Activated naive CD4-positive, alpha-beta T cell treated with anti-CD3 and anti-CD28 coated beads, Interleukin-2, amount 10 ng/mL, durations not matched to agents 7 days and 5 days (primary cell): ENCODE measurements at regions not wholly inside any gene's neighbourhood (a gene's known extent, or its start where the extent isn't known, plus 50 kb on each side); places are given as distances from the start of the nearest gene placed in this dataset.

Source experiments
- CTCF ChIA-PET: fragments of 350-600 bp; sonication (Branson Sonifier 250); formaldehyde crosslinking; loops from one replicate; lab custom pipeline; 2021; ENCODE audit warnings: antibody characterized with exemption; lab: Charles Lee
- DNase-seq: peaks from one replicate; pipeline ENCODE4 v3.0.0-alpha.2; 2020
- H3K27ac Mint-ChIP-seq: one replicate; pipeline ENCODE4 v1.8.0; 2021; ENCODE audit warnings: mild to moderate bottlenecking, moderate library complexity, mixed read lengths
- H3K27me3 Mint-ChIP-seq: one replicate; pipeline ENCODE4 v1.8.0; 2021; ENCODE audit warnings: mild to moderate bottlenecking, mixed read lengths
- H3K36me3 Mint-ChIP-seq: one replicate; pipeline ENCODE4 v1.8.0; 2021; ENCODE audit warnings: mixed read lengths
- H3K4me1 Mint-ChIP-seq: one replicate; pipeline ENCODE4 v1.8.0; 2021; ENCODE audit warnings: mixed read lengths
- H3K4me3 Mint-ChIP-seq: one replicate; pipeline ENCODE4 v1.8.0; 2021; ENCODE audit warnings: mild to moderate bottlenecking, moderate library complexity, mixed read lengths
- H3K9me3 Mint-ChIP-seq: one replicate; pipeline ENCODE4 v1.8.0; 2021; ENCODE audit warnings: mixed read lengths

GRCh38 chr1:60974524-60975372 is 107.6 kb upstream of the NFIA start:
- Mint-ChIP-seq H3K4me3 (no peak overlapping the region), H3K36me3 (no peaks in the 10 kb centered on the region), H3K27me3 (peaks cover 9% of the 10 kb centered on the region), H3K4me1 (no peaks in the 10 kb centered on the region), H3K9me3 (no peaks in the 10 kb centered on the region), H3K27ac (no peak overlapping the region)
- CTCF ChIA-PET = no interaction called here
- DNase-seq = no peak

GRCh38 chr1:60973668-60974067 is 108.7 kb upstream of the NFIA start:
- Mint-ChIP-seq H3K36me3 (no peaks in the 10 kb centered on the region), H3K27me3 (peaks cover 10% of the 10 kb centered on the region), H3K27ac (no peak overlapping the region), H3K9me3 (no peaks in the 10 kb centered on the region), H3K4me3 (no peak overlapping the region), H3K4me1 (no peaks in the 10 kb centered on the region)
- CTCF ChIA-PET = no interaction called here
- DNase-seq = no peak

DNA sequence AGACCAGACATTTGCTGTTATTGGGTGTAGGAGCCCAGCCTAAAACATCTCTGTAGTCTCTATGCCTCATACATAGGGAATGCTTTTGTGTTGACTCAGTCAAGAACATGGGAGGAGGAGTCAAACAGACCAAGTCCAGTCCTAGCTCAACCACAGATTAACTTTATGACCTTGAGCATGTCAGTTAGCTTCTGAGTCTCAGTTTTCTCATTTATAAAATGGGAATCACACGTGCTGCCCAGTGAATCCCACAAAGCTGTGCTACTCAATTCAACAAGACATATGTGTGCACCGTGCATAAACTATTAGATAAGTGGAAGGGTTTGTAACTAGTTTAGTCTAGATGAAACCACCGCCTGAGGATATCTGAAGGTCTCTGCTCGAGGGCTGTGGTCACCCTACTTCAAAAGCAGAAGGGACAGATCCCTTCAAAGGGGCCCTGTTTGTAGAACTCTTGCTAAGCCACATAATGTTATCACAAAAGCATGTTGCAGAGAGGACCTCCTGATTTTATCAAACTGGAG is 109.5 kb upstream of the NFIA start:
- Mint-ChIP-seq H3K4me3 (no peak overlapping the region), H3K27ac (no peak overlapping the region), H3K36me3 (no peaks in the 10 kb centered on the region), H3K27me3 (peaks cover 14% of the 10 kb centered on the region), H3K9me3 (no peaks in the 10 kb centered on the region), H3K4me1 (no peaks in the 10 kb centered on the region)
- CTCF ChIA-PET = no interaction called here
- no peak for DNase-seq

DNA sequence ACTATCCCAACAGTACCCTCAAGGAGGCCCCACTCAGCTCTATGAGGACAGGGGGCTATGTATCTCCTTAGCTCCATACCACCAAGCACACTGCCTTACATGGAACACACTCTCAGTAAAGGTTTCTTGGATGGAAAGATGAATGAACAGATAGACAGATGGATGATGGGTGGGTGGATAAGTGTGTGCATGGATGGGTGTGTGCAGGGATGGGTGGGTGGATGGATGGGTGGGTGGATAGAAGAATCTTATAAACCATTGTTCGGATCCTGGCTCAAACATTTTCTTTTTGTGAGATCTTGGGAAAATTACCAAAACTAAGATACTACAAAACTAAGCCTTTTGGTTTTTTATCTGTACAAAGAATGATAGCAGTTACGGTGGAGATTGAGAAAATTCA is 111.0 kb upstream of the NFIA start:
- Mint-ChIP-seq H3K27me3 (peaks cover 14% of the 10 kb centered on the region), H3K9me3 (peaks cover 8% of the 10 kb centered on the region), H3K27ac (no peak overlapping the region), H3K4me3 (no peak overlapping the region), H3K4me1 (no peaks in the 10 kb centered on the region), H3K36me3 (no peaks in the 10 kb centered on the region)
- CTCF ChIA-PET = no interaction called here
- DNase-seq = no peak

DNA sequence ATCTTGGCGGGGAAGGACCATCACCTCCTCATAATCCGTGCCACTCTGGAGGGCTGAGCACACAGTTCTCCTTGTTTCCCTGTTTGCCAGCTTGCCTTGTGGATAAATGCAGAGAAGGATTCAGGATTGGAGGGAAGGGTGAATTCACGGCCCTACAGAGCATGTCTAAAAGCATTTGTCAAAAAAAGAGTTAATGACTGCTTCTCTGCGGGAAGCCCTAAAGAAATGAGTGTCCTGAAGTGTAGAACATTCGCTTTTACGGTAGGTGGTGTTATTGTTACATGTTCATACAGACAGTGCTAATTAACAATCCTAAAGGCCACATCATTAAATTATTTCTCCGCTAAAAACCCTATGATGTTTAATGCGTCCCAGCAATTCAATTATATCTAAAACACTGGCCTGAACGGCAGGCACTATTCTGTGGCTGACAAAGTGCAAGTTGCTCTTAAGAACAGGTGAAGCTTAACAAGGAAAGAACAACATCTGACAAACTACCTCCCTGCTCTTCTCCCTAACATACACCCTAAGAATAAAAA is 112.3 kb upstream of the NFIA start:
- no peaks in the 10 kb centered on the region for H3K4me1 Mint-ChIP-seq
- H3K27ac Mint-ChIP-seq = no peak overlapping the region
- no peak overlapping the region for H3K4me3 Mint-ChIP-seq
- peaks cover 14% of the 10 kb centered on the region for H3K27me3 Mint-ChIP-seq
- no peak for DNase-seq
- H3K36me3 Mint-ChIP-seq = no peaks in the 10 kb centered on the region
- CTCF ChIA-PET = no interaction called here
- peaks cover 13% of the 10 kb centered on the region for H3K9me3 Mint-ChIP-seq

DNA sequence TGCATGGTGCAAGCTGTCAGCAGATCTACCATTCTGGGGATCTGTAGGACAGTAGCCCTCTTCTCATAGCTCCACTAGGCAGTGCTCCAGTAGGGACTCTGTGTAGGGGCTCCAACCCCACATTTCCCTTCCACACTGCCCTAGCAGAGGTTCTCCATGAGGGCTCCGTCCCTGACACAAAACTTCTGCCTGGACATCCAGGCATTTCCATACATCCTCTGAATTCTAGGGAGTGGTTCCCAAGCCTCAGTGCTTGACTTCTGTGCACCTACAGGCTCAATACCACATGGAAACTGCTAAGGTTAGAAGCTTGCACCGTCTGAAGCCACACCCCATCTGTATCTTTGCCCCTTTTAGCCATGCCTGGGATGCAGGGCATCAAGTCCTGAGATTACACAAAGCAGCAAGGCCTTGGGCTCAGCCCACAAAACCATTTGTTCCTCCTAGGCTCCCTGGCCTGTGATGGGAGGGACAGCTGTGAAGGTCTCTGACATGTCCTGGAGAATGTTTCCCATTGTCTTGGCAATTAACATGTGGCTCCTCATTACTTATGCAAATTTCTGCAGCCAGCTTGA is 117.0 kb upstream of the NFIA start:
- CTCF ChIA-PET = no interaction called here
- Mint-ChIP-seq H3K27me3 (peaks cover 5% of the 10 kb centered on the region), H3K4me3 (no peak overlapping the region), H3K27ac (no peak overlapping the region), H3K9me3 (peaks cover 17% of the 10 kb centered on the region), H3K4me1 (no peaks in the 10 kb centered on the region), H3K36me3 (no peaks in the 10 kb centered on the region)
- DNase-seq = no peak

DNA sequence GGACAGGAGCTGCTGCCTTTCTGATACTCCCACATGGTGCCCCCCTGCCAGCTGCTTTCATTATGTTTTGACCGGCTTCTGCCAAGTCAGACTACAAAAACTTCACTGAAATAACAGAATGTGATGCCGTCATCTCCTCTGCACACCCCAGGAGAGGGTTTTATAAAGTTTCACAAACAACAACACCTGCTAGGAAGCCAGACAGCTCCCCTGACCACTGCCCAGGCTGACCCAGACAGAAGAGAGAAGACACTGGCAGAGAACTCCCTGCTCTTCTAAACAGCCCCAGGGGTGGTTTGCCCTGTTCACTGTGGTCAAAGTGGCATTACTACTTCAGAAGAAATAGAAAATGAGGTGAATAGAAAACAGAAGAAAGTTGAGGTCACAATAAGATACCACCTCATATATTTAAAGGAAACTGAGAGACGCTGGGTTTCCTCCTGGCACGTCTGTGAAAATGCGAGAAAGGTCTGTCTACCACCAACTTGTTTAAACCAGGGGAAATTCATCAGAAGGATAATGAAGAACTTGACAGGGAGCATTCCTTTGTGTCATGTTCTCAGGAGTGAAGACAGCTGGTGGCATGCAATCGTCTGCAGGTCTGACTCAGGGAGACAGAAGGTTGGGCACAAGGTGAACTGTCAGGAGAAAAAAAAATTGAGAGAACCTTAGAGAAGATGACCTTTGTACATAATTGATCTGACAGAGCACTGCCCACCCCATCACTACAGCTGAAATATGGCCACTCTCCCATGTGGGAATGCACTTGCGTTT is 119.0 kb upstream of the NFIA start:
- CTCF ChIA-PET = no interaction called here
- no peak for DNase-seq
- H3K27me3 Mint-ChIP-seq = peaks cover 1% of the 10 kb centered on the region
- no peak overlapping the region for H3K27ac Mint-ChIP-seq
- H3K4me3 Mint-ChIP-seq = no peak overlapping the region
- no peaks in the 10 kb centered on the region for H3K4me1 Mint-ChIP-seq
- H3K9me3 Mint-ChIP-seq = peaks cover 17% of the 10 kb centered on the region
- no peaks in the 10 kb centered on the region for H3K36me3 Mint-ChIP-seq

- Mint-ChIP-seq H3K4me3 (no peak overlapping the region), H3K9me3 (peaks cover 9% of the 10 kb centered on the region), H3K36me3 (no peaks in the 10 kb centered on the region), H3K27ac (no peak overlapping the region), H3K27me3 (peaks cover 2% of the 10 kb centered on the region), H3K4me1 (no peaks in the 10 kb centered on the region)
- CTCF ChIA-PET = no interaction called here
- no peak for DNase-seq
Measured at GRCh38 chr1:60960891-60961461, 121.4 kb upstream of the NFIA start.

DNA sequence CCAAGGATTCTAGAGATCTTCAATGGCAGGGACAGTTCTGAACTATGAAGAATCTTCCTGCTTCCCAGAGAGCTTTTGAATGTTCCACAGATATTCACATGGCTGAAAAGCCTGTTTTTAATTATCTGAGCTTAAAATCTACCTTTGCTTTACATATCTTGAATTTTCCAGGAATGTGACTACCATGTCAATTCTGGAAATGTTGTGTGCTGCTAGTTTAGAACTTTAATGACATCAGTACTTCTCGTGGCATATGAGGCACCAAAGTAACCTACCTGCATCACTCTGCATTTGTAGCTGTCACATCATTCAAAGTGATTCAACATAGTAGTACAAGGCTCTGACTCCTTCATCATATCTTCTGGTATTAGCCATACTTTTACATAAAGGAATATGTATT is 122.7 kb upstream of the NFIA start:
- H3K9me3 Mint-ChIP-seq = peaks cover 1% of the 10 kb centered on the region
- CTCF ChIA-PET = no interaction called here
- no peaks in the 10 kb centered on the region for H3K4me1 Mint-ChIP-seq
- no peaks in the 10 kb centered on the region for H3K36me3 Mint-ChIP-seq
- H3K27me3 Mint-ChIP-seq = peaks cover 4% of the 10 kb centered on the region
- no peak overlapping the region for H3K4me3 Mint-ChIP-seq
- DNase-seq = no peak
- no peak overlapping the region for H3K27ac Mint-ChIP-seq

DNA sequence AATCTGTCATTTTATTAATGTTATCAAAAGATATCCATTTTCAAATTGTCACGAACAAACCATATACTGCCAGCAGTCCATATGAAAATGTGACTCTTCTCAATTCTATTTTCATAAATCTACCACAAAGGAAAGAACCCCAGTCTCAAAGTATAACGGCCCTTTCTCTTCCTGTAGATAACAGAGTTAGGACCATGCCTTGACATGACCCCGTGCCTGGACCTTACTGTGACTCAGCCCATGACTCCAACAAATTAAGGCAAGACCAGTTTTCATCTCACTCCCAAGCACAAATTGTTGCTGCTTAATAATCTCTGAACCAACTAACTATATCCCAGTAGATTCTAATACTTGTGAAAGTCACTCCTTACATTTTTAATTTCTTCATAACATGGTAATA is 124.4 kb upstream of the NFIA start:
- H3K4me3 Mint-ChIP-seq = no peak overlapping the region
- H3K27ac Mint-ChIP-seq = no peak overlapping the region
- H3K36me3 Mint-ChIP-seq = no peaks in the 10 kb centered on the region
- no peak for DNase-seq
- H3K9me3 Mint-ChIP-seq = no peaks in the 10 kb centered on the region
- CTCF ChIA-PET = no interaction called here
- H3K4me1 Mint-ChIP-seq = no peaks in the 10 kb centered on the region
- H3K27me3 Mint-ChIP-seq = peaks cover 4% of the 10 kb centered on the region

GRCh38 chr1:60956520-60956919 is 125.8 kb upstream of the NFIA start:
- H3K4me1 Mint-ChIP-seq = no peaks in the 10 kb centered on the region
- H3K27ac Mint-ChIP-seq = no peak overlapping the region
- no peaks in the 10 kb centered on the region for H3K9me3 Mint-ChIP-seq
- H3K4me3 Mint-ChIP-seq = no peak overlapping the region
- H3K36me3 Mint-ChIP-seq = no peaks in the 10 kb centered on the region
- peaks cover 7% of the 10 kb centered on the region for H3K27me3 Mint-ChIP-seq
- DNase-seq = no peak
- CTCF ChIA-PET = no interaction called here

DNA sequence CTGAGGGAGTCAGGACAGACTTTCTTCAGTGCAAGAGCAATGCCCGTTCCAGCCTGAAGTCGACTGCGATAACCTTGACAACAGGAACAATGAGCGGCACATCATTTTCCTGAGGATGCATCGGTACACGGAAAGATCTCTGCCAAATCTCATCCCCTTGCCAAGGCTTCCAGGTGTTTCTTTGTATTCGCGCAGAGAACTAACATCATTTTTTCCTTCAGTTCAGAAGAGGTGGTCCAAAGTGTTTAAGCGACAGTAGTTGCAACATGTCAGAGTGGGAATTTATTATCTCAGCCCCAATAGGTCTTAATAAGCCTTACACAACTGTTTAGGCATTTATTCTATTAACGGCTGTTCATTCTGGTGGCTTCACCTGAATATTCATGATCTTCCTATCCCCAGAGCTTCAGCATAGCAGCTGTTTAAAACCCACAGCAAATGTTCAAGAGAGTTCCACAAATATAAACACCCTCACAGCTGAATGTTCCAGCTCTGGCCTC is 129.7 kb upstream of the NFIA start:
- peaks cover 4% of the 10 kb centered on the region for H3K4me1 Mint-ChIP-seq
- no peaks in the 10 kb centered on the region for H3K9me3 Mint-ChIP-seq
- H3K27me3 Mint-ChIP-seq = peaks cover 11% of the 10 kb centered on the region
- CTCF ChIA-PET = no interaction called here
- no peak overlapping the region for H3K4me3 Mint-ChIP-seq
- no peaks in the 10 kb centered on the region for H3K36me3 Mint-ChIP-seq
- no peak overlapping the region for H3K27ac Mint-ChIP-seq
- no peak for DNase-seq

DNA sequence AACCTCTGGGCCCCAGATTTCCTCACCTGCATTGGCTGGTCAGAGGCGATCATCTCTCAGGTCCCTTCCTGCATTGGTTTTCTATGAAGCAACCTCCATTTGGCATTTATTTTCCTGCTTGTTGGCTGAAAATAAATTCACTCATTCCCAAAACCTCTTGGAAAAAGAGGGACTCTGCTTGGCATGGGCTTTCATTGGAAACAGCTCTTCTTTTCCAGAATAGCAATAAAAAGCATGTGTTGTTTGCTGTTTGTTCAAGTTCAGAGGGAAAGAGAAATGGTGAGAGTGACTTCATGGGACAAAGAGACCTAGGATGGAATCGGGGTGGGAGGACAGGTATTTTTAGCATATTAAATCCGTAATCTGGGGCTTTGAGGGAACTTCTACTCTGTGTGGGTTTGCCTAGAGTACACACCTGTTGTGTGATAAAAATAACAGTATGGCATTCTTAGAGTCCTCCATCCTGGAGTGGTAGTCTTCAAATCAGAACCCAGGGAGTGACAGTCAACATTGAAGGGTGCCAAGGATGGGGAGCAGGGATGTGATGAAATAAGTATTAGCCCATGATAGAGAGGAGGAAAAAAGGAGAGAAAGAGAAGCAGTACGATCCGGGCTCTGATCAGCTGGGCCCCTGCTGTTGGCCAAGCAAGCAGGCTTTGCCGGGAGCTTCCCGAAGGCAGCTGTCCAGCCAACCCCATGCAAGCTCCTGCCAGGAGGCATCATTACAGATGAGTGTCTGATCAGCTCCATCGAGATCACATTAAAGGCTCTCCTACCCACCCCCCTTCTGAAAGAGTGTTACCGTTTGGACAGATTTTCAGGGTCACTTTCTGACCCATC is 131.9 kb upstream of the NFIA start:
- H3K9me3 Mint-ChIP-seq = no peaks in the 10 kb centered on the region
- no peak for DNase-seq
- no peak overlapping the region for H3K4me3 Mint-ChIP-seq
- peaks cover 7% of the 10 kb centered on the region for H3K27me3 Mint-ChIP-seq
- H3K4me1 Mint-ChIP-seq = peaks cover 4% of the 10 kb centered on the region
- no peaks in the 10 kb centered on the region for H3K36me3 Mint-ChIP-seq
- no peak overlapping the region for H3K27ac Mint-ChIP-seq
- CTCF ChIA-PET = no interaction called here
